HEK293T (cell line): ENCODE measurements at regions not wholly inside any gene's neighbourhood (a gene's known extent, or its start where the extent isn't known, plus 50 kb on each side); places are given as distances from the start of the nearest gene placed in this dataset.

Source experiments
- BHLHE40 ChIP-seq: fragments of 450-650 bp; IDR thresholded peaks from 2 replicates; pipeline ENCODE4 v1.6.1; 2016; ENCODE audit warnings: mild to moderate bottlenecking, moderate library complexity, borderline replicate concordance
- CTBP1 ChIP-seq: fragments of 450-650 bp; IDR thresholded peaks from 2 replicates; pipeline ENCODE4 v1.6.1; 2016; ENCODE audit warnings: borderline replicate concordance
- FOXK2 ChIP-seq: fragments of 450-650 bp; IDR thresholded peaks from 2 replicates; pipeline ENCODE4 v1.6.1; 2016; ENCODE audit warnings: mild to moderate bottlenecking
- FOXM1 ChIP-seq: fragments of 450-650 bp; IDR thresholded peaks from 2 replicates; pipeline ENCODE4 v1.6.1; 2017; ENCODE audit warnings: mild to moderate bottlenecking, borderline replicate concordance
- HDGF ChIP-seq: fragments of 450-650 bp; IDR thresholded peaks from 2 replicates; pipeline ENCODE4 v1.6.1; 2017; ENCODE audit warnings: antibody characterized with exemption, borderline replicate concordance
- L3MBTL2 ChIP-seq: fragments of 450-650 bp; conservative IDR thresholded peaks from 2 replicates; pipeline ENCODE4 v1.6.1; 2016; ENCODE audit warnings: mild to moderate bottlenecking
- PKNOX1 ChIP-seq: fragments of 450-650 bp; IDR thresholded peaks from 2 replicates; pipeline ENCODE4 v1.6.1; 2016
- SP1 ChIP-seq: fragments of 450-650 bp; IDR thresholded peaks from 2 replicates; pipeline ENCODE4 v1.6.1; 2017
- SUZ12 ChIP-seq: fragments of 450-650 bp; IDR thresholded peaks from 2 replicates; pipeline ENCODE4 v1.6.1; 2016; ENCODE audit warnings: mild to moderate bottlenecking
- TARDBP ChIP-seq: fragments of 450-650 bp; IDR thresholded peaks from 2 replicates; pipeline ENCODE4 v1.6.1; 2016

- TF ChIP-seq SUZ12 (no peak), HDGF (no peak), CTBP1 (no peak), FOXM1 (no peak), SP1 (no peak), BHLHE40 (no peak), TARDBP (no peak), PKNOX1 (no peak), L3MBTL2 (no peak), FOXK2 (no peak)
Measured at GRCh38 chr18:34594266-34594665, 115.8 kb upstream of the DTNA start.
